Ramos (cell line): ENCODE measurements at regions not wholly inside any gene's neighbourhood (a gene's known extent, or its start where the extent isn't known, plus 50 kb on each side); places are given as distances from the start of the nearest gene placed in this dataset.

ENCODE experiments used
- in situ Hi-C: fragments of 300-500 bp; cut with MboI; formaldehyde crosslinking; loops from one replicate; pipeline ENCODE4 v1.14.3; 2022; ENCODE audit warnings: low sequenced_read_pairs; ENCODE audit not compliant: unreplicated experiment

- in situ Hi-C loops, result no loop called here
Measured at GRCh38 chr13:29676535-29676934, 81.0 kb upstream of the SLC7A1 start.

- in situ Hi-C loops, result no loop called here
Measured at GRCh38 chr13:29674532-29674931, 79.0 kb upstream of the SLC7A1 start.

- in situ Hi-C loops, result no loop called here
Measured at GRCh38 chr13:29664591-29664990, 69.1 kb upstream of the SLC7A1 start.

- in situ Hi-C loops, result no loop called here
Measured at GRCh38 chr13:29654843-29655547, 59.5 kb upstream of the SLC7A1 start.

GRCh38 chr13:29654384-29654783, 58.9 kb upstream of the SLC7A1 start:
- in situ Hi-C loops, result no loop called here

- in situ Hi-C loops, result no loop called here
Measured at GRCh38 chr13:29648760-29649159, 53.3 kb upstream of the SLC7A1 start.
